GM19395 (cell line): ENCODE measurements at regions not wholly inside any gene's neighbourhood (a gene's known extent, or its start where the extent isn't known, plus 50 kb on each side); places are given as distances from the start of the nearest gene placed in this dataset.
"Not testable (repeated sequence)": the region's sequence is repeated elsewhere in the genome, so short reads cannot be mapped to it uniquely, and the experiment has no call there.

ENCODE experiments used
- ATAC-seq: cut with Tn5 transposase; IDR thresholded peaks from one replicate; pipeline ENCODE4 v1.9.1; 2021; ENCODE audit warnings: mild to moderate bottlenecking, moderate library complexity; ENCODE audit not compliant: unreplicated experiment

DNA sequence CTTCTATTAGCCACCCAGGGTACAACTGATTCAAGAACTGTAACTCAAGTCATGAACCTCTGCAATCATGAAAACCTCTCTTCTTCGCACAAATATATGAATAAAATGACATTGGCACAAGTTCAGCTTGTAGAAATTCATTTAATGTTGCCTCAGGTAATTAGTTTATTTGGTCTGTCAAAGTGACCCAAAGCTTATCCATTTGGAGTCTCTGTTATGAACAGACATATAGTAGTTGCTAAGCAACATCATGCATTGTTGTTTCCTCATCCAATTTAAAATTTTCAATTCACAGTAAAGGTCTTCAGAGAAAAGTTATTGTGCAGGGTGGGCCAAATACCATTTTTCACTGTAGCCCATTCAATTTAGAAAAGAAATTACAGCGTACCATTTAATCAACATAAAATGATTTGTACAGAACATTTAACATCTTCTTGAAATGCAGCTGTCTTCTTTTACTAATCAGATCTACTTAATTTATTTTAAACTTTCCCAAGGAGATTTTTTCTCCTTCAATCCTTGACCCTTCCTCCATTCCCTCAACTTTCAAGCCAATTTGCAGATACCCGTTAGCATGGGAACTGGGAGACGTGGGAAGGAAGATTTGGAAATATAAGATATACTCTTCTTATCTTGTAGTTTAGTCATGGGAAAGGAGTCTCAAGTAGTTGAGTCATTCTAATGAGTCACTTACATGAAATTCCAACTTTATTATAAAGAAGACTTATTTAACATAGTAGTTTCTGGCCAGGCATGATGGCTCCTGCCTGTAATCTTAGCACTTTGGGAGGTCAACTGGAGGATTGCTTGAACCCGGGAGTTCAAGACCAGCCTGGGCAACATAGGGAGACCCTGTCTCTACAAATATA is 231.3 kb downstream of the ATPSCKMT start:
- no peak for ATAC-seq

DNA sequence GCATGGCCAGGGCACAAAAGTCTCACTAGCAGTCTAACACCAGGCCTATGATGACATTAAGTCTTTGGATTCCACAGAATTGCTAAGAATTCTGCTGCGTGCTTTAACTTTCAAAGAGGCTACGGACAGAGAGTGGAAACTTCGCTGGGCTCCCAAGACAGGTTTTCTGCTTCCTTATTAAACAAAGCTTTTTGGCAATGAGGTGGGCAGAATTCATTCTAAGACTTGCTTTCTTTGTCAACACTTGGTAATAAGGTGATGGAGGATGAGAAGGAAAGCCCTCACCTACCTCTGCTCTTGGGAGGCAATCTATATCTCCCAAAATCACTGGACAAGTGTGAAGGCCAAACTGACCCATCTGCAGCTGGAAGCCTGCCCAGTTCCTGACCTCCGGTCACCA is 231.9 kb downstream of the ATPSCKMT start:
- no peak for ATAC-seq

DNA sequence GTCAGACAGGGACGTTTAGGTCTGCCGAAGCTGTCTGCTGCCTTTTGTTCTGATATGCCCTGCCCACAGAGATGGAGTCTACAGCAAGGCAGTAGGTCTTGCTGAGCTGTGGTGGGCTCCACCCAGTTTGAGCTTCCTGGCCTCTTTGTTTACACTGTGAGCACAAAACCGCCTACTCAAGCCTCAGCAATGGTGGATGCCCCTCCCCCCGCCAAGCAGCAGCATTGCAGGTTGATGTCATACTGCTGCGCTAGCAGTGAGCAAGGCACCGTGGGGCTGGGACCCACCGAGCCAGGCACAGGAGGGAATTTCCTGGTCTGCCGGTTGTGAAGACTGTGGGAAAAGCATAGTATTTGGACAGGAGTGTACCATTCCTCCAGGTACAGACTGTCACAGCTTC is 233.1 kb downstream of the ATPSCKMT start:
- ATAC-seq, result not testable (repeated sequence)

DNA sequence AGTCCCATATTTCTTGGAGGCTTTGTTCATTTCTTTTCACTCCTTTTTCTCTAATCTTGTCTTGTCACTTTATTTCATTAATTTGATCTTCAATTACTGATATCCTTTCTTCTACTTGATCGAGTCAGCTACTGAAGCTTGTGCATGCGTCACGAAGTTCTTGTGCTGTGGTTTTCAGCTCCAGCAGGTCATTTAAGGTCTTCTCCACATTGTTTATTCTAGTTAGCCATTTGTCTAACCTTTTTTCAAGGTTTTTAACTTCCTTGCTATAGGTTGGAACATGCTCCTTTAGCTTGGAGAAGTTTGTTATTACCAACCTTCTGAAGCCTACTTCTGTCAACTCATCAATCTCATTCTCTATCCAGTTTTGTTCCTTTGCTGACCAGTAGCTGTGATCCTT is 234.0 kb downstream of the ATPSCKMT start:
- not testable (repeated sequence) for ATAC-seq

- no peak for ATAC-seq
These were observed 239.9 kb downstream of the ATPSCKMT start for GRCh38 chr5:10009802-10010201.

- ATAC-seq, result no peak
These were observed 262.6 kb downstream of the ATPSCKMT start for GRCh38 chr5:9987101-9987500.

GRCh38 chr5:9977070-9977469 is 272.6 kb downstream of the ATPSCKMT start:
- no peak for ATAC-seq

- no peak for ATAC-seq
These were observed 273.1 kb downstream of the ATPSCKMT start for GRCh38 chr5:9976621-9977020.

- ATAC-seq, result no peak
These were observed 277.6 kb downstream of the ATPSCKMT start for GRCh38 chr5:9972059-9972458.

GRCh38 chr5:9971301-9971700 is 278.4 kb downstream of the ATPSCKMT start:
- no peak for ATAC-seq

GRCh38 chr5:9958914-9959313 is 290.8 kb downstream of the ATPSCKMT start:
- no peak for ATAC-seq

DNA sequence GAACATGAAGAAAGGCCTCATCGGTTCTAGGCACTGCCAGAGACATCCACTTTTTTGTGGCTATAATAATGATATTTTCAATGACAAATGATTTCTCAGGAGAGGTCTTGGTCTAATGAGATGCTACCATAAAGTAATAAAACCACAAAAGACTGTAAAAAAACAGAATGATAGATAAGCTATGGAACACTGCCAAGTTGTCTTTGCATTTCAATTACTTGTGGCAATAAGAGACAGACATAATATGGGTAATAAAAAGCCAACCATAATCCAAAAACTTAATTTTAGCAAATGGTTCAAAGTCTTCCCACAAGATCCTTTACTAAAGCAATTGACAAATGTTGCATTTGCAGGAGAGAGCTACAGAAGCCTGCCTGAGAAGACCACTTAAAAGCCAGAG is 292.5 kb downstream of the ATPSCKMT start:
- ATAC-seq, result no peak

DNA sequence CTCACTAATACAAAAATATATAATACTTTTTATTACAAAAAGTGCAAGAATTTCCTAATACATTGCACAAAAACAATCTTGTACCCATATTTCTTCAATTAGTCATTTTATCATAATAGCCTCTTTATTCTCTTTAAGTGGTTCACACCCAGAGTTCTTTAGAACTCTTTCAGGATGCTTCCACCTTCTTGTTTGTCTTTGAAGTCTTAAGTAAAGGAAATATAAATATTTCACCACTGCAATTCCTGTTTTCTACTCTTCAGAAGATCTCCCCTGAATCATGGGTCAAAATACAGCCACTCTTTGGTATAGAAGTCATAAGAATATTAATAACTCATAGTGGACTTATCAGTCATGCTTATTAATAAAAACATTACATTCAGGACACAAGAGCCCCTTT is 293.0 kb downstream of the ATPSCKMT start:
- ATAC-seq, result no peak

DNA sequence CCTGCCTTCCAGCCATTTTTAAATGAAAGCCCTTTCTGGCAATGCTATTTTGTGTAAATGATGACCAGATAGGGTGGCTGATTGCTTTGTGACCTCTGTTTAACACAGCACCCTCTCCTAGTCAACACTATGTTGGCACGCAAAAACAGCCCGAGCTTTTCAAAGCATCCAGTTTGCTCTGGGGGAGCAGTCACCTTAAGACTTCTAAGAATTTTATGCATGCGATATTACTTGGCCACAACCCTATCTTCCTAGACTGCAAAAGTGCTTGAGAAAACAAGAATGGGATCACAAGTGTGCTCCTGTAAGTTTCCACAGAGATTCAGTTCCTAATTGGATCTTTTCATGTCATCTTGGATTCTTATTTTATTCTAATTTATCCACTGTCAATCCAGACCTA is 294.1 kb downstream of the ATPSCKMT start:
- no peak for ATAC-seq

DNA sequence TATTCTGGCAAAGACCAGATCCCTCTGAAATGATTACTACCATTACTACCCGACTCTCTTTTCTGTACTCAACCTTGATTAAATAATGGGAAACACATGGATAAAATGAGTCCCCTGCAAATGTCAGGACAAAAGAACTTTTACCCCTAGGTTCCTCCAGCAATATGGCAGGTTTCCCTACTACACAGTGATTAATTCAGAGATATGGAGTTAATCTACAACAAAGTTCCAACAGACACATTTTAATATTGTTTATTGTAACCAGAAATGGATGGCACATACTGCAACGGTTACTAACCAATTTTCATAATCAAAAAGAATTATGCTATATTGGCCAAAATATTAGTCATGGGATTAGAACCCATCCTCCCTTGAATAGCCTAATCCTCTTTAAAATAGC is 294.8 kb downstream of the ATPSCKMT start:
- ATAC-seq, result no peak

DNA sequence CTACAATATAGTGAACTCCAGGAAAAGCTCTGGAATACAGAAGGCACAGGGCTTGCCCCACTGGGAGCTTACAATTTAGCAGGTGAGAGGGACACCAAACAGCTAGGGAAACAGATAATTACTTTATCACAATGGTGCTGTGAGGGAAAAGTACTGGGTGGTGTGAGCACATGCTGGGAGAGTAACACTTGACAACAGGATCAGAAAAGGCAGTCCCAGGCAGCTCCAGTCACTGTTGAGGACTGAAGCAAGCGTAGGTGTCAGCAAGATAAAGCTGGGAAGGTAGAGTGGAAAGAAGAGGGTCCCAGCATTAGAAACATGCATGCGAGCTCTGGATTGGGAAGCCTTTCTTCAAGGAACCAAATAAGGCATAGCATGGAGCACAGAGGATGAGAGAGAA is 296.0 kb downstream of the ATPSCKMT start:
- no peak for ATAC-seq

DNA sequence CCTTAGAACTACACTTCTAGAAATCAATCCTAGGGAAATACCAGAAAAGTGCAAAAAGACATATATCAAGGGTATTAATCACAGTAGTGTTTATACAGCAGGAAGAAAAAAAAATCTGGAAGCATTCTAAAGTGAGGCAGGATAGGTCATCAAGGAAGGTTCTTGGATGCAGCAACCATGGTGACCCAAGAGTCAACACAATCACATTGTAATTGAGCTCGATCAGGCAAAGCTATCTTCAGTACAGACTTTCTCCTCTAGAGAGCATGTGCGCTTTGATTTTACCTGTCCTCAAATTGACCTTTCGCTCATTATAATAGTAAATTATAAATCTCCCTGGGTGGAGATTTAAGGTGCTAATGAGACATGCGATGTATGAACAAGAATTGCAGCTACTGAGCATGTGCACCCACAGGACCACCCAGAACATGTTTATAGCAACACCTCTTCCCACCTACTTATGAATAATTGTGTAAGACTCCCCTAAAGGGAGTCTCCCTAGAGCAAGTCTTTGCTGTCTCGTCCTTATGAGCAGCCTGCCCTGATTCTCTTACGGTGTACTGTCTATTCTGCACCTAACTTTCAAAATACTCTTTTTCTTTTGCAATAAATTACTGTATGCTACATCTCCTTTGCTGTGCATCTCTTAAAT is 297.7 kb downstream of the ATPSCKMT start:
- no peak for ATAC-seq

- no peak for ATAC-seq
These were observed 301.7 kb downstream of the ATPSCKMT start for GRCh38 chr5:9947944-9948343.

DNA sequence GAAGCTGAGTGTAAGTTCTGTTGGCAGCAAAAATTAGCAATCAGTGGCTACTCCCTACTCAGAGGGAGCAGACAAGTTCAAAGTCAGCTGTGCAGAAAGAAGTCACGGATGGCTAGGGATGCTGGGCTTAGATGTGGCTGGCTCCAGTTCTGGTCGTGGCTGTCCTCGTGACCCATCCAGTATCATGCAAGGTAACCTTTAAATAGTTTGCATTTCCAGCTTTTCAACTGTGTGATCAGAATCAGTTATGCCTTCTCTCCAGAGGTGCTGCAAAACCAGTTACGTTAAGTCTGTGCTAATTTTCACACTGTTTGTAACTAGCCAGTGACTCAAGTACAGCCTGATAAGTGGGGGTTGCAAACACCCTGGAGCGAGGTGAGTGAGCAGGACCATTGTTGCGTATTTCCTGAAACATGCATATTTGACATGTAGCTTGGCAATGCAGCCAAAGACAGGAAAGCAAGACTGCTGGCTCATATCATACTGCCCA is 302.4 kb downstream of the ATPSCKMT start:
- ATAC-seq, result no peak

DNA sequence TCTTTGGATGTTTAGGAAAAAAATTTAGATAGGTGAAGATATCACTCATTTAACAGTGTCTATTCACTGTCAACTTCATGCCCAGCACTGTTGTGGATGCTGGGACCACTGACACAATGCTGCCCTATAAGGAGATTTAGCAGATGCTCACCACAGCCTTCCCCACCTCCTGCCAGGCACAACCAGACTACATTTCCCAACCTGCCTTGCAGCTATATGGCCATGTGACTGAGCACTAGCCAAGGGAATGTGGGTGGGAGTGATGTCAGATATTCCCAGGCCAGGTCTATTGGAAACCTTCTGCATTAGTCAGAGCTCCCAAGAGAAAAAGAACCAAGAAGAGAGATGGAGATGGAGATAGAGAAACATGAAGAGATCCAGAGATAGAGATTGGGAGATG is 302.6 kb upstream of the TAS2R1 start:
- no peak for ATAC-seq

DNA sequence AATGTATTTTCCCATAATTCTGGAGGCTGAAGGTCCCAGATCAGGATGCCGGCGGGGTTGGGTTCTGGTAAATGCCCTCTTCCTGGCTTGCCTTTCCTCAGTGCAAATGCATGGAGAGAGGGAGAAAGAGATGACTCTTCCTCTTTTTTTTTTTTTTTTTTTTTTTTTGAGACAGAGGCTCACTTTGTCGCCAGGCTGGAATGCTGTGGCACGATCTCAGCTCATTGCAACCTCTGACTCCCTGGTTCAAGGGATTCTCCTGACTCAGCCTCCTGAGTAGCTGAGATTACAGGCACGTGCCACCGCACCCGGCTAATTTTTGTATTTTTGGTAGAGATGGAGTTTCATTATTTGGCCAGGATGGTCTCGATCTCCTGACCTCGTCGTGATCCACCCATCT is 300.0 kb upstream of the TAS2R1 start:
- no peak for ATAC-seq

GRCh38 chr5:9928326-9928725 is 298.2 kb upstream of the TAS2R1 start:
- no peak for ATAC-seq
